Panc1 (cell line): ENCODE measurements at regions not wholly inside any gene's neighbourhood (a gene's known extent, or its start where the extent isn't known, plus 50 kb on each side); places are given as distances from the start of the nearest gene placed in this dataset.

Experiments
- POLR2AphosphoS5 ChIP-seq: IDR thresholded peaks from 2 replicates; pipeline ENCODE4 v1.6.1; 2012; ENCODE audit warnings: mild to moderate bottlenecking, low read depth, low read length, moderate library complexity
- SIN3A ChIP-seq: IDR thresholded peaks from 2 replicates; pipeline ENCODE4 v1.6.1; 2012; ENCODE audit warnings: low read depth, mild to moderate bottlenecking, low read length, moderate library complexity, borderline replicate concordance; ENCODE audit not compliant: insufficient read depth
- TCF7L2 ChIP-seq: IDR thresholded peaks from 2 replicates; pipeline ENCODE4 v1.6.1; 2011; ENCODE audit warnings: mild to moderate bottlenecking, low read depth, low read length, inconsistent platforms
- TF ChIP-seq, protein P1 (sequence below): fragments of 450-650 bp; IDR thresholded peaks from 2 replicates; pipeline ENCODE4 v1.5.1; 2017; ENCODE audit warnings: mild to moderate bottlenecking
- TF ChIP-seq, protein P2 (sequence below), 2 experiments: IDR thresholded peaks; 2 replicates each; pipeline ENCODE4 v1.6.1; 2011 to 2012; ENCODE audit warnings: low read depth in 2 of 2, control low read depth in 1 of 2, low read length in 1 of 2, mild to moderate bottlenecking in 1 of 2, moderate library complexity in 1 of 2; ENCODE audit not compliant: insufficient read depth in 1 of 2

- TF ChIP-seq, protein P1, sequence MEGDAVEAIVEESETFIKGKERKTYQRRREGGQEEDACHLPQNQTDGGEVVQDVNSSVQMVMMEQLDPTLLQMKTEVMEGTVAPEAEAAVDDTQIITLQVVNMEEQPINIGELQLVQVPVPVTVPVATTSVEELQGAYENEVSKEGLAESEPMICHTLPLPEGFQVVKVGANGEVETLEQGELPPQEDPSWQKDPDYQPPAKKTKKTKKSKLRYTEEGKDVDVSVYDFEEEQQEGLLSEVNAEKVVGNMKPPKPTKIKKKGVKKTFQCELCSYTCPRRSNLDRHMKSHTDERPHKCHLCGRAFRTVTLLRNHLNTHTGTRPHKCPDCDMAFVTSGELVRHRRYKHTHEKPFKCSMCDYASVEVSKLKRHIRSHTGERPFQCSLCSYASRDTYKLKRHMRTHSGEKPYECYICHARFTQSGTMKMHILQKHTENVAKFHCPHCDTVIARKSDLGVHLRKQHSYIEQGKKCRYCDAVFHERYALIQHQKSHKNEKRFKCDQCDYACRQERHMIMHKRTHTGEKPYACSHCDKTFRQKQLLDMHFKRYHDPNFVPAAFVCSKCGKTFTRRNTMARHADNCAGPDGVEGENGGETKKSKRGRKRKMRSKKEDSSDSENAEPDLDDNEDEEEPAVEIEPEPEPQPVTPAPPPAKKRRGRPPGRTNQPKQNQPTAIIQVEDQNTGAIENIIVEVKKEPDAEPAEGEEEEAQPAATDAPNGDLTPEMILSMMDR: no peak
- TF ChIP-seq POLR2AphosphoS5 (no peak), TCF7L2 (no peak), SIN3A (no peak)
- TF ChIP-seq, protein P2, sequence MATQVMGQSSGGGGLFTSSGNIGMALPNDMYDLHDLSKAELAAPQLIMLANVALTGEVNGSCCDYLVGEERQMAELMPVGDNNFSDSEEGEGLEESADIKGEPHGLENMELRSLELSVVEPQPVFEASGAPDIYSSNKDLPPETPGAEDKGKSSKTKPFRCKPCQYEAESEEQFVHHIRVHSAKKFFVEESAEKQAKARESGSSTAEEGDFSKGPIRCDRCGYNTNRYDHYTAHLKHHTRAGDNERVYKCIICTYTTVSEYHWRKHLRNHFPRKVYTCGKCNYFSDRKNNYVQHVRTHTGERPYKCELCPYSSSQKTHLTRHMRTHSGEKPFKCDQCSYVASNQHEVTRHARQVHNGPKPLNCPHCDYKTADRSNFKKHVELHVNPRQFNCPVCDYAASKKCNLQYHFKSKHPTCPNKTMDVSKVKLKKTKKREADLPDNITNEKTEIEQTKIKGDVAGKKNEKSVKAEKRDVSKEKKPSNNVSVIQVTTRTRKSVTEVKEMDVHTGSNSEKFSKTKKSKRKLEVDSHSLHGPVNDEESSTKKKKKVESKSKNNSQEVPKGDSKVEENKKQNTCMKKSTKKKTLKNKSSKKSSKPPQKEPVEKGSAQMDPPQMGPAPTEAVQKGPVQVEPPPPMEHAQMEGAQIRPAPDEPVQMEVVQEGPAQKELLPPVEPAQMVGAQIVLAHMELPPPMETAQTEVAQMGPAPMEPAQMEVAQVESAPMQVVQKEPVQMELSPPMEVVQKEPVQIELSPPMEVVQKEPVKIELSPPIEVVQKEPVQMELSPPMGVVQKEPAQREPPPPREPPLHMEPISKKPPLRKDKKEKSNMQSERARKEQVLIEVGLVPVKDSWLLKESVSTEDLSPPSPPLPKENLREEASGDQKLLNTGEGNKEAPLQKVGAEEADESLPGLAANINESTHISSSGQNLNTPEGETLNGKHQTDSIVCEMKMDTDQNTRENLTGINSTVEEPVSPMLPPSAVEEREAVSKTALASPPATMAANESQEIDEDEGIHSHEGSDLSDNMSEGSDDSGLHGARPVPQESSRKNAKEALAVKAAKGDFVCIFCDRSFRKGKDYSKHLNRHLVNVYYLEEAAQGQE (IDR thresholded peaks at IDR 0.05; ENCODE audit: insufficient read depth in 1 of 2, low read depth in 2 of 2, low read length in 1 of 2): no peak
These were observed 337.3 kb upstream of the GNPDA2 start for GRCh38 chr4:45063696-45064095.
